HG02981 (cell line): ENCODE measurements at regions not wholly inside any gene's neighbourhood (a gene's known extent, or its start where the extent isn't known, plus 50 kb on each side); places are given as distances from the start of the nearest gene placed in this dataset.
"Not testable (repeated sequence)": the region's sequence is repeated elsewhere in the genome, so short reads cannot be mapped to it uniquely, and the experiment has no call there.

Experiments
- ATAC-seq: cut with Tn5 transposase; IDR thresholded peaks from one replicate; pipeline ENCODE4 v1.9.1; 2021; ENCODE audit warnings: mild to moderate bottlenecking, moderate library complexity; ENCODE audit not compliant: unreplicated experiment

GRCh38 chr7:41438705-41439514 is 264.0 kb downstream of the INHBA start:
- no peak for ATAC-seq

- ATAC-seq, result no peak
Measured at GRCh38 chr7:41437257-41438196, 265.4 kb downstream of the INHBA start.

GRCh38 chr7:41436139-41436538 is 266.8 kb downstream of the INHBA start:
- ATAC-seq, result no peak

- not testable (repeated sequence) for ATAC-seq
Measured at GRCh38 chr7:41435020-41435419, 267.9 kb downstream of the INHBA start.

- ATAC-seq, result no peak
Measured at GRCh38 chr7:41431671-41432070, 271.2 kb downstream of the INHBA start.

GRCh38 chr7:41428381-41428780 is 274.5 kb downstream of the INHBA start:
- no peak for ATAC-seq

- ATAC-seq, result no peak
Measured at GRCh38 chr7:41425926-41426325, 277.0 kb downstream of the INHBA start.

GRCh38 chr7:41421056-41421455 is 281.8 kb downstream of the INHBA start:
- ATAC-seq, result no peak

GRCh38 chr7:41420421-41420820 is 282.5 kb downstream of the INHBA start:
- no peak for ATAC-seq

GRCh38 chr7:41418337-41418736 is 284.6 kb downstream of the INHBA start:
- no peak for ATAC-seq

- no peak for ATAC-seq
Measured at GRCh38 chr7:41416208-41416595, 286.7 kb downstream of the INHBA start.

- ATAC-seq, result no peak
Measured at GRCh38 chr7:41415471-41416207, 287.3 kb downstream of the INHBA start.

GRCh38 chr7:41415051-41415450 is 287.8 kb downstream of the INHBA start:
- ATAC-seq, result no peak

- no peak for ATAC-seq
Measured at GRCh38 chr7:41404375-41405074, 298.4 kb downstream of the INHBA start.

- ATAC-seq, result no peak
Measured at GRCh38 chr7:41403291-41403690, 299.6 kb downstream of the INHBA start.

- ATAC-seq, result no peak
Measured at GRCh38 chr7:41401833-41402232, 301.1 kb downstream of the INHBA start.

GRCh38 chr7:41399171-41399570 is 303.7 kb downstream of the INHBA start:
- ATAC-seq, result no peak

GRCh38 chr7:41391818-41392217 is 311.1 kb downstream of the INHBA start:
- no peak for ATAC-seq

- ATAC-seq, result not testable (repeated sequence)
Measured at GRCh38 chr7:41388933-41389332, 314.0 kb downstream of the INHBA start.

GRCh38 chr7:41385996-41386395 is 316.9 kb downstream of the INHBA start:
- no peak for ATAC-seq

GRCh38 chr7:41384418-41384817 is 318.5 kb downstream of the INHBA start:
- no peak for ATAC-seq
